Spleen (tissue), 7 donors: ENCODE measurements at regions not wholly inside any gene's neighbourhood (a gene's known extent, or its start where the extent isn't known, plus 50 kb on each side); places are given as distances from the start of the nearest gene placed in this dataset.

Source experiments
- CTCF ChIP-seq, 11 experiments: fragments of 200-600 bp in 7 of 11; fragments of 450-650 bp in 4 of 11; sonication (generic) in 4 of 11; IDR thresholded peaks in 8 of 11; conservative IDR thresholded peaks in 3 of 11; 1 replicate in 7 of 11; 2 replicates in 4 of 11; pipeline versions ENCODE4 v1.4.0 to v1.8.0; 2016 to 2021; ENCODE audit warnings: antibody characterized with exemption in 11 of 11, inconsistent platforms in 4 of 11, mild to moderate bottlenecking in 1 of 11
- POLR2A ChIP-seq, 3 donors: fragments of 450-650 bp; IDR thresholded peaks; one replicate each; pipeline ENCODE4 v1.5.1; 2017; ENCODE audit warnings: antibody characterized with exemption in 3 of 3, mild to moderate bottlenecking in 1 of 3
- donor health status: DM: no; HTN: no; CAD: no; lungs with moderate emphysema.
- donor health status: DM: no; HTN: no; CAD: no.
- donor health status: DM: no; HTN: no; CAD: no.

- no peak for TF ChIP-seq CTCF (IDR thresholded peaks at IDR 0.05 in 8 of 11, conservative IDR thresholded peaks at IDR 0.05 in 3 of 11)
- no peak for TF ChIP-seq POLR2A (IDR thresholded peaks at IDR 0.05)
These were observed 158.5 kb upstream of the CACNA2D1 start for GRCh38 chr7:82602066-82602465.
